ENCODE measurements at regions not wholly inside any gene's neighbourhood (a gene's known extent, or its start where the extent isn't known, plus 50 kb on each side); places are given as distances from the start of the nearest gene placed in this dataset.

DNA sequence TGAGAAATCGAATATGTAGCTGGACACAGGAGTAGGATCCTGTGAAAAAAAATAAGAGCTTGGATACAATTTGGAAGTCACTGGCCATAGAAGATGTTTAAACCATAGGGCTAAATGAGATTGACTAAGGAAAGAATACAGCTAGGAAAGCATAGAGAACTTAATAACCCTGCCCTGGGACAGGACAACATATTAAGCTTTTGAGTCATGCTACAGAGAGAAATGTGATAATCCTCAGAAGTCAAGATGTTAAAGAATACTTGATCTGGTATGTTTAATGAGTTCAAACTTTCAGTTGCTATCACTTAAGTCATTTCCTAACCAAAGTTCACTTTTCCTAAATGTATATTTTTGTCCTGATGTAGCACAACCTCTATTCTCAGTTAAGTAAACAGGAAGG is 154.6 kb upstream of the TSHZ2 start:
- ATAC-seq = no peak

DNA sequence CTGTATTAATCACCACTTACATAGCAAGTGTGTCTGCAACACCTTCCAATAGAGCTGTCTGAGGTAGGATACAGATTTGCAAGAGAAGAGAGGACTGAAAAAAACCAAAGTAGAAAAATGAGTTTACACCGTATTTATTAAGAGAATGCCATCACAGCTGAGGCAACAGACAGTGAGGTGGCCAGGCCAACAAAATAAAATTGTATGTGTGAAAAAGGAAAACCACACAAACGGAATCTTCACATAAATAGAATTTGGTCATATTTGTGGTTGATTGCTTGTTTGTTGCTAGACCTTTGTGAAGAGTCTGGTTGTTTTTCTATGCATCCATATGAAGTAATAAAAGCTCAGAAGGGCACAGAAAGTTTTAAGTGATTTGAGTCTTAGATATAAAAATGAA is 157.8 kb upstream of the TSHZ2 start:
- no peak for ATAC-seq

DNA sequence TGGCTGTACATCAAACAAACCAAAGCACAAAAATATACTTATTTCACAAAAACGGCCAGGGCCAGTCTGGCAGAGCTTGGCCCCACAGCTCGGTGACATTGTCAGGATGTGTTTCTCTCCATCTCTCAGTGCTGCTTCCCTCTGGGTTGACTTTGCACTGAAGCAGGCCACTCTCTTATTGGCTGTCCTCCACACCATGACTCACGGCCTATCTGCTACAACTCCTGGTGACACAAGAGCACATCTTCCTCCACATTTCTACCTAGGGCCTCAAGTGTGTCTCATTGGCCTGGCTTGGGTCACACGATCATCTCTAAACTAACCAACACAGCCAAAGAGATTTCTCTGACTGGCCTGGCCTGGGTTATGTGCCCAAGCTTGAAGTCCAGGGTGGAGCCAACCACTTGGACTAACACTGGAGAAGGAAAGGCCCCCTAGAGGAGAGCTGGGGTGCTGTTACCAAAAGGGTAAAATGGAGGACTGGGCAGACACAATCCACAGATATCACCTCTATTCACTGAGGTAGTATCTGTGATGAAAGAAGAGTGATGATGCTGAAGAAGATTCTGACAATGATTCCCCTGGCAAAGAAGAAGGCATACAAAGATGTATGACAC is 159.8 kb upstream of the TSHZ2 start:
- no peak for ATAC-seq

DNA sequence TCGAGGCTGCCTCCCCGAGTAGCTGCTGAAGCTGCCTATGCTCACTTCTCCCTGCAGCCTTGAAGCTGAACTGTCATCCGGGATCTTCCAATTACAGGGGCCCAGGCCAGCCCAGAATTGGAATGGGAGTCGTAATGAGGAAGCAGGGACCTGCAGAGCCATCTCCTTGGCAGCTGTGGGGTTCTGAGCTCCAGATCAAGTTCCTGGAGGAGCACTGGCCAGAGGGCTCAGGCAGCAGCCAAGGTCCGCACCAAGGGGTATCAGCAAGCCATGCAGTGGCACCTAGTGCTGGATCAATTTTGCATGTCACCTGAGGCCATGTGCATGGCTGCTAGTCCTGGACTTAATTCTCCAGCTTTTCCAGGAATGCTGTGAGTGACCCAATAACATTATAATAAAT is 163.2 kb upstream of the TSHZ2 start:
- ATAC-seq = no peak

DNA sequence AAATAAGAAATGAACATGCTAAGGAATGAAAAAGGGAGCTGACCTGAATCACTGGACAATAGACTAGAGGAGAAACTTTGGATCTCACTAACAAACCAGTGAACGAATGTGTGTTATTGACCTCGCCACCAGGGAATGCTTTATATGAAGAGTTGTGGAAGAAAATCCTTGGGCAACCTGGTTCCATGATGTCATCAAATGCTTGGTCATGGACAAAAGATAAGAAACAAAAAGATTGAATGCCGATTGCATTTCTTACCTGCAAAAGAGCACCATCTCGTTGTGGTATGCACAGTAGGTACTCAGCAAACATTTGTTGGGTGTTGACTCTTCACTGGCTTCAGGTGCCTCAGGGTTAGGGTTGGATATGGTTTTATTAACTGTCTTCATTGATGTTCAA is 165.2 kb upstream of the TSHZ2 start:
- ATAC-seq = no peak

DNA sequence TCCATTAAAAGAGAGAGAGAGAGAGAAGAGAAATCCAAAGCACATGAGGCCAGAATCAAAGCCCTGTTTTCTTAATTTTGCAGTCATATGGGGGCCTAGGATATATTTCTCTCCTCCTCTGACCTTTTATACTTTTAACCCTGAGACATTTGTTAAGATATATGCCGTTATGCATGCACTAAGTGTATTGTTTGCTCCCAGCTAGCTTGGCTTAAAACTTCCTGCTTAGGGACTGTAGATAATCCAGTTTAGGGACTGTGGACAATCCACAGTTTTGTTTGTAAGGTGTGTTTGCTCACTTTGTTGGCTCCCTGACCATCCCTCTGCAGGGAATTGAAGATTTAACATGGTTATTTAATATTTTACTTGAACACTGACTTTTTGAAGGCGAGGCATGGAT is 166.3 kb upstream of the TSHZ2 start:
- no peak for ATAC-seq

DNA sequence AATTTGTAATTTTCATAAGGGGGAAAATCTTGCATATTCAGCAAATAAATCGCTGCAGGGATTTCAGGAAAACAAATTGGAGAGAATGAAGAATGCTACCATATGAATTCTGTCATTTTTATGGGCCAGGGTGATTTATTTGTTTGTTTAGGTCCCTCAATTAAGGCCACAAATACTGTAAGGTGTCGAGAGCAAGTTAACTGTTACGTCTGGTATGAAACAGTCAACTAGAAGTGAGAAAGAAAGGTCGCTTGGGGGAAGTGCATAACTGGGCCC is 166.9 kb upstream of the TSHZ2 start:
- ATAC-seq = no peak

DNA sequence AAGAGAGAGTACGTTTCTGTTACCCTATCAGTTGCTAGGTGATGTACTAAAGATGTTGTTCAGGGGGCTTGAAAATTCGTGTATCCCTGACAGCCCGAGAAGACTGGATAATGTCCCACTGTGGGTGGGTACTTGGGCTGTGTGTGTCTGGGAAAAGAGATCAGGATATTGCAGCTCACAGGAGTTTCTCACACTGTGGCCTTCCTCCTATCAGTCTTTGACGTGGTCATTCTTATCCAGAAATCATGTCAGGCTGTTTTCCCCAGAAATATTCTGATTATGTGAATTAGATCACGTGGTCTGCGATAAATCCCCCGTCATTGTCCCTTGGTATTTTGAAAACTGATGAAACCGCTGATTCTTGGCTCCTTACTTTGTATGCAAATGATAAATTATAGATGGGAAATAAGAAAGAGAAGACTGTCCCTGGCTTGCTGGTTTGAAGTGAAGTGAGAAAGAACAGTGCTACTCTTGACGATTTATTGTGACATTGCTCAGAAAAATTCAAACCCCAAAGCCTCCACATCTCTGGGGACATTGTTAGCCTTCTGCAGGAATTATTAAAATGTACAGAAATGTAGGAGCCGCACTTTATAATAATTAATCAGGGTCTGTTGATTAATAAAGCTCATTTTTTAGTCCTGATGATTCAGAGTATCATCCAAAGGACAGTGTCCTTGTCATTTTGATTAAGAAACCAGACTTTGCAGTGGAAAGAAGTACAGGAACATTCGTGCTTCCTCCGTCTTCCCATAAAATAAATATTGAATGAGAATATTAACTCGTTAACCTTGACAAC is 167.5 kb upstream of the TSHZ2 start:
- no peak for ATAC-seq

DNA sequence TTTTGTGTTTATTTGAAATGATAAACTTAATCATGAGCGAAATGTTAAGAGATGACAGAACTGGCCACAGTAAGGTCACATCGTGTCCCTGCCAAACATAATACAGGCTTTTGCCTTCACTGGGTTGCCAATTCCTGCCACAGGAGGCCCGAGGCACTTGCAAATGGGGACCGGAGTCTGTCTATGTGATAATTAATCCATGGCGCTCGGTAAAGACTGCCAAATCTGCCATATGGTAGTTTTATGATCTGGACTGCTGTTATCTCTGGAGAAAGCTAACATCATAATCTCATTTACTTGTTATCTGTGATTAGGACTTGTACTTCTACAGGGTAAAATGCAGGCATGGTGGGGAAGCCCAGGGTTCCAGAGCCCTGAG is 170.5 kb upstream of the TSHZ2 start:
- ATAC-seq = no peak

DNA sequence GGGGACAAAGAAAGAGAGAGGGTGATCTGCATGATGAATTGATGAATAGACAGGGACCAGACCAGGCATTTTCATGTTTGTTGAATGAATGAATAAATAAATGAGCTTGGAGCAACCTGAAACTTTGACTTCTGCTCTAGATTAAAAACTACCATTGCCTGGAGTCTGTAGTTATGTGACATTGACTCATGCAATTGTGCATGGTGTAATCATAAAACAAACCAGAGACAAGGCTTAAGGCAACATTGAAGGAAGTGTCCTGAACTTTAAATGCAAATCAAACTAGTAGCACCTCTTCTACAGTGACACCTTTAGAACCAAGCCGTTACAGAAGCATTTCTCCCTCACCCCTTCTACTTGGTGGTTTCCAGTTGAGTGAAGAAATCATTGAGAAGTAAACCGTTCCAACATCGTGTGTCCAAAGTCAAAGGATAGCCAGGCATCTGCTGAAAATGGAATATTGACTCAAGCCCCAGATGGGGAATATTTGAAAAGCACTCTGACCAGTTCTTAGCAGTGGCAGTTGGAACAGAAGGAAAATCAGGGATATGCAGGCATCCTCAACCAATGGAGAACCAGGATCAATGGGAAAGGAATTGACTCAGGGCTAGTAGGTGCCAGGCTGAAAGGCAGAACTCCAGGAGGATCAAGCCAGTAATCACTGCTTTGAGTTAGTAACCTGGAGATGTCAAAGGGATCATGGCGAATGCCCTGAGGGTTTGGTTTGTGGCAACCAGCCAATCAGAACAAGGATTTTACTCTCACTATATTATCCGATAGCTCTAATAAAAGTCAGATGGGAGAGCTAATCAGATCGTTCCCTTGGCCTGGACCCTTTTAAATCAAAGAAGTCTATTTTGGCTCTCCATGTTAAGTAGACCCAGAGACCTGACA is 171.2 kb upstream of the TSHZ2 start:
- ATAC-seq = no peak

DNA sequence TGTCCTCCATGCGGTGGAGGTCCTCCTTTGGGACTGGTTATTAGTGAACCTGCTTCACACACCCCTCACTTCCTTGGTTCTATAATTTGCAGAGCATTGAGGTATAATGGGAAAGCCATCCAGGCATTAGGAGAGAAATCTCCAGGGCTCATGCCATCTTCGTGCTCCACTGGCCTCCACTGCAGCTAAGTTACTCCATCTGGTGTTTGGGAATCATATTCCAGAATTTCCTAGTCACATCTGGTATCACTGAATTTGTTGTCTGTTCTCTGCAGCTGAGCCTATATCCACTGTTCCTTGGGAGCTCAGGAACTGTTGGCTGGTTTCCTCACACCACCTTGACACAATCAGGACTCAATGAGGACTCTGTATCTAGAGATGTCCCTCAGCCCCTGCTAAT is 173.0 kb upstream of the TSHZ2 start:
- no peak for ATAC-seq

DNA sequence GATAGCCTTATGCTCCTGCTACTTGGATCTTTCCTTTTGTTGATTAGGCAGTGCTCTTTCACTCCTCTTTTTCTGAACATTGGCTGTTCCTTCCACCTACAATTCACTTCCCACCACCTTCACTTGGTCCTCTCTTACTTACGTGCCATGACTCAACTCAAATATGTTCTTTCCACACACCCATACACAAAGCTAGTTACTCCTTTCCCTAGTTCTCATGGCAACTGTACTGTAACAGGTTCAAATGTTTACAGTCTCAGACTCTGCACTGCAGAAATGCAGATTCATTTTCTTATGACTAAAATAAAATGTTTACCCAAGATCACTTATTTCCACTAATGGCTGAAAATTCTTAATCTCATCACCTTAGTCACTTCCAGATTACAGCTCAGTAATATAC is 174.0 kb upstream of the TSHZ2 start:
- ATAC-seq = no peak

DNA sequence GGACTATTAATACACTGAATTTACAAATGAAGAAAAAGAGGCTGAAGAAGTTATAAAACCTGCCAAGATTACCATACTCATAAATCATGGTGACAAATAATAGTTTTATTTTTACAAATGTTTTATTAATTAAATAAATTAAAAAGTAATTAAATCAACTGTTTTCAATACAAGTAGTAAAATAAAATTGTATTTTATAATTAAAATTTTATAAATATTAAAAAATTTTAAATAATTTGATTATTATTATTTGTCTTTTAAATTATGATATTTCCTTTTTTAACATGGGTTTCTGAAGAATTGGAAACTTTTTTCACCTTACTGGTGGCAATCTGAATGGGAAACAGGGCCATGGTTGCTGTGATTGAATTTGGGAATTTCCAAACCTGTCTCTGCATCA is 177.3 kb upstream of the TSHZ2 start:
- ATAC-seq = no peak

DNA sequence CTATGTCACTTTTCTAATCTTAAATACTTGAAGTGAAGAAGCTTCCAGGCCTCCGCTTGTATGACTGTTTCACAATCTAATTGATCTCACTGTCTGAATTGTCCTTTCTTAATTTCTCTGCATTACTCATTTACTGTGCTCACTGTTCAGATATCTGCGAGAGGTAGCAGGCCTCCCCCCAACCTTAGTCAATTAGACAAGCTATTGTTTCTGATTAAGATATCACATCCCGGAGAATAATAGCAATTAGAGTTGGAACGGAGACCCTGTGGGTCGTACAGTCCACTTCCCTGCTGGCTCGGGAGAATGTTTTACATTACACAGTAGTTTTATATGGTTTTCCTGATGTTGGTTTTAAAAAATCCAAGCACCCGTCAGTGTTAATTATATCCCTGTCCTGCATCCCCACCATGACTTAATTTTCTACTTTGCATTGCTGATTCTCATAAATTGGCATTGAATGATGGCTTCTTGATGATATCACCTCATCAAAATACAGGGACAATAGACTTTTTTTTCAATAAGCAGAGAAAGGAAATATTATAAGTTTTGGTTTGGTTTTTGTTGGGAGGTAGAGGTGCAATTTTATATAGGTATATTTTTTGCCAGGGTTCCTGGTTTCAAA is 178.7 kb upstream of the TSHZ2 start:
- no peak for ATAC-seq

DNA sequence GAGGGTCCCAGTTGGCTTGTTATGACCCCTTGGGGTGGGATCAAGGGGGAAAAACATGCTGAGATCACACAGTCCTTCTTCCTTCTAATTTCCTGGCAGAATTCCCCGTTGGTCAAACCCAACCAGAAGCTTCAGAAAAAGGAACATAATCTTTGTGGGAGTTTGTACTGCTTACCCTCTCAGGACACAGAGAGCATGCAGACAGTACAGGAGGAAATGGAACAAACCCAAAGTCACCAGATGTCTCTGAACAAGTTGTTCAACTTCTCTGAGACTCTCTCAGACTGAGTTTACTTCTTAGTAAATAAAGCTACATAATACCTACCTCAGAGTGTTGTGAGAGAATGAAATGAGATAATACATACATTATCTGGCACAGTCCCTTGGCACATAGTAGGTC is 181.1 kb upstream of the TSHZ2 start:
- no peak for ATAC-seq

DNA sequence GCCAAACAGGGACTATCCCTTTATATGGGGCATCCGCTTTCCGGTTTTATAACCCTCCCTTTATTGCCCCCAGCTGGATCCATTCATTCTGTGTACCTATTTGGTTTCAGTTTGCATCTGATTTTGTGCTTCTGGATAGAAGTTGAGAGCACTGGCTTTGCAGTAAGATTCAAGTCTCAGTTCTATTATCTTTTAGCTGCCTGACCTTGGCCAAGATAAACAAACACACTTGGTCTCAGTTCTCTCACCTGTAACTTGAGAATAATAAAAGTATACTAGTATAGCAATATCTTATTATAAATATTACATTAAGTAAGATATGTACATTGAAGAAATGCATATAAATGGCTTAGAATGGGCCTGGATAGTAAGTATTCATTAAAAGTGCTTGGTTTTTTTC is 182.4 kb upstream of the TSHZ2 start:
- no peak for ATAC-seq

DNA sequence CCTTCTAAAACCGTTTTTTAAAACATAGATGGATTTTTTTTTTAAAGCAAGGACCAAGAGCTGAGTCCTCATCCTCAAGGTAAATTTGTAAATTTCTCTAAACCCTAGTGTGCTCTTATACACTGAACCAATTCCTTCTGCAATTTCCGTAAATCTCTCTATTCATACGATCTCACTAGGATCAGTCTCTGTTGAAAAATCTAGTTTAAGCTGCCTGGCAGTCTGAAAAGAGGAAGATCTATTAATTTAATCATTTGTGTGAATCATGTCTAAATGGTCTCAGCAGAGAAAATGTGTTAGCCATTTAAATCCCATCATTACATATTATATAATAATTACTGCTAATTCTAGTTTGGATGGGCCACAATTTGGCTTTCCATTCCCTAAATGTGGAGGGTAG is 184.2 kb upstream of the TSHZ2 start:
- ATAC-seq = no peak

DNA sequence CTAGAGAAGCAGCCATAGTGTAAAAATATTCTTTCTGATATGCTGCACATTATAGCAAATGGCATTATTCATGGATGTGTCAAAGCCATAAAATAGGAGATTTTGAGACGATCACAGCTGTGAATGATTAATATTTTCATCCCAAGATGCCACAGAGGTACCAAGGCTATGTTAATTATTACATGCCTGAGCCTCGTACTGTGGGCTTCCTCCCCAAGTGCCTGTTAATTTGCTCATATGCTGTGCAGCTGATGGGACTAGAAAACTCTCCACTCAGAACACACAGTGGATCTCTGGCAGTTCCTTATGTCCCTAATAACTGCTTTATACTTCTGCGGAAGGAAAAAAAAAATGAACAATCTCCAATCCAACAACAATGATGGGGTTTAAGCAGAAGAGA is 184.9 kb upstream of the TSHZ2 start:
- no peak for ATAC-seq

DNA sequence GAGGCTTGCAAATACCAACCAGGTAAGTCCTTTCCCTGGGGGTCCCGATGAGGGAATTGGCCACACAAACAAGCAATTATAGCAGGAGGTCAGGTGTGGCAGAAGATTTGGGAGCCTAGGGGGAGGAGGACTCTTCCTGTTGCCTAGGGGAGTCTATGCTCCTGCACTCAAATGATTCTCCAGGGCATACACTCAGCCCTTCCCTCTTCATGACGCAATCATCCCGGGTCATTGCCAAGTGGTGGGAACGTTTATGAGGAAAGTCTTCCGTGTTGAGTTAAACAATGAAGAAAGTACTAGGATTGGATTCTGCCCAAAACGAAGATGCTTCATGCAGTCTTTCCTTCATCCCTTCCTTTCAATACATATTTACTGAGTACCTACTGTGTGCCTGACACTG is 186.5 kb upstream of the TSHZ2 start:
- no peak for ATAC-seq

DNA sequence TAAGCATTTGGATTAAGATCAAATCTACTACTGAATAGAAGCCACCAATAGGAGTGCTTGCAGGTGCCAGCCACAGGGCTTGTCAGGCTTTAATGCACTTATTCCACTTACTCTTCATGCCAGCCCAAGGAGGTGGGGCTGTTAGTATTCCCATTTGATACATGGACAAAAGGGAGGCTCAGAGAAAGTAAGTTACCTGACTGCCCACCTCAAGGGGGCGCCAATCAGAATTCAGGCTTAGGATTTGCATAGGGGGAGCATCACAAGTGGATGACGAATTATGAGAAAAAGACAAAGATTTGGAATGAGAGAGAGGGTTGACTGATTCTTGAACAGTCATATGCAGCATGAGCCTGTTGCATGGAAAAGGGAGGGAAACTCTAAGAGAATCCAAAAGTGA is 188.4 kb upstream of the TSHZ2 start:
- no peak for ATAC-seq

DNA sequence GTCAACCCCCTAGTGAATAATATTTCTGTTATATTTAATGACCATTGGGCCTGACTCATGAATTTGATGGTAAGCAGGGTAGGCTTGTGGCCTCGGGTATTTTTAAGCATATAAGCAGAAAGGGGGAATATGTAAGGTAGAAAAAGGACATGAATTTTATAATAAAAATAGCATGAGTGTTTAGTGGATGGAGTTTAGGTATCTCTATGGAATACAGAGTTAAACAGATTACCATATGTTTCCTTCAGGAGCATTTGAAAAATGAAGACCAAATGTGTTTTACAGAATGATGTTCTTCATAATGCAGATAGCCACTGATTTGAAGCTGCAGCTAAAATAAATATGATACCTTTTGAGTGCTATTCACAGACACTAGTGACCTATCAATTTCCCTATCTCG is 191.7 kb upstream of the TSHZ2 start:
- ATAC-seq = no peak

DNA sequence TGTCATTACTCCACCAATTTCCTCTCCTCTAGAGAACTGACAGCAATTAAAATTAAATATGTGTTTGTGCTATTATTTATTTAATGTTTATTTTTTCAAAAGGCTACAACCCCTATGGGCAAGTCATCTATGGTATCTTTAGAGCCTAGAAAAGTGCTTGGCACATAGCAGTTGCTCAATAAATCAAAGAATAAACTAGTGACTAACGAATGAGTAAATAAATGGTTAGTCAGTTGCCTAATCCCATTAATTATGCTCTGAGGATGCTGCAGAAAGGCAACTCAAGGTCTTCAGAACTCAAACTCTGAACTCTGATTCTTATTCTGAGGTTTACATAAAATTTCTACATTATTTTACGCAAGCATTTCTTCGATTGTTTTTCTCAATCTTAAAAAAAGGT is 193.0 kb upstream of the TSHZ2 start:
- ATAC-seq = no peak

DNA sequence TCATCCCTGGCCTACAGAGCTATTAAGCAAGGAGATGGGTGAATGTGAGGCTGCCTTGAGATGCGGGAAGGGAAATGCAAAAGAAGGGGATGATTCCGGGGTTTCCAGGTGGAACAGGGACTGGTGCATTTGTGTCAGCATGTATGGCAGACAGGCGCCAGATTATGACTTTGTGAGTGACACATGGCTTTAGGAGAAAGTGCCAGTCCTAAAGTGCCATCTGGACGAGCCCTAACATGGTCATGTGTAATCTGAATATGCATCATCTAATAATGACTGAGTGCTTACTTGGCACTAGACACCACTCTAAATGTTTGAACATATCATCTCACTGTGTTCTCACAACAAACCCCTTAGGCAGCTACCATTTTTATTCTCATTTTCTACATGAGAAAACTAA is 195.0 kb upstream of the TSHZ2 start:
- no peak for ATAC-seq

DNA sequence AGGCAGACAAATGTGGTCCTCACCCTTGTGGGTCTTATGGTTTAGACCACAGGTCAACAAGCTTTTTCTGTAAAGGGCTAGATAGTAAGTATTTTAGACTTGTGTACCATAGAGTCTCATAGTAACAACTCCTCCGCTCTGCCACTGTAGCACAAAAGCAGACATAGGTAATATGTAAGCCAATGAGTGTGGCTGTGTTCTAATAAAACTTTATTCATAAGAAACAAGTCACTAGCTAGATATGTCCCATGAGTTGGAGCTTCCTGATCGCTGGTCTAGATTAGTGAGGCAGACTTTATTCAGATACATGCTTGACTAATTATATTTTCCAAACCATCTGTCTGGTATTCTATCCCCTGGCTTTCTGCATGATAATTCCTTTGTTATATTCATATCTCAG is 196.4 kb upstream of the TSHZ2 start:
- no peak for ATAC-seq

Measured in activated CD4-positive, CD25-positive, alpha-beta regulatory T cell treated with anti-CD3 and anti-CD28 coated beads, Interleukin-2, amount 50 U/mL, for 24 hours (primary cell).